ENCODE measurements at regions not wholly inside any gene's neighbourhood (a gene's known extent, or its start where the extent isn't known, plus 50 kb on each side); places are given as distances from the start of the nearest gene placed in this dataset.

DNA sequence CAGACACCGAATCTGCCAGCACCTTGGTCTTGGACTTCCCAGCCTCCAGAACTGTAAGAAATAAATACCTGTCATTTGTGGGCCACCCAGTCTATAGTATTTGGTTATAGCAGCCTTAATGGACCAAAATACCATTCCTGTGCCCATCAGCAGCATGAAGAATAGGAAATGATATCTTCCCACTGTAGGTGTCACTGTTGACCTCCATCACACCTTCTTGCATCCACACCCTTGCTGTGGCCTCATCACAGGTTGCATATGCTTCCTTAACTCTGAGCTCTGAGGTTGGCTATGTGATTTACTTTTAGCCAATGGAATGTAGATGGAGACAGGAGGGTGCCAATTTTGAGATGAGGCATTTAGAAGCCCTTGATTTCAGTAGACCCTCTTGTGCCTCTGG, 242.0 kb upstream of the TSHZ3 start:
- Histone ChIP-seq H3K4me1 (no peaks in the 10 kb centered on the region), H3K9me3 (no peaks in the 10 kb centered on the region), H3K36me3 (no peaks in the 10 kb centered on the region), H3K27ac (replicated peaks in 1 of 4) (no peak overlapping the region), H3K27me3 (peaks cover 0 to 6% (median 0%) of the 10 kb centered on the region in 4 donors), H3K4me3 (no peak overlapping the region)
- DNase-seq (ENCODE audit: extremely low spot score) = no peak
- 100% methylated on average over 1 of the region's 1 CpG for WGBS
- intact Hi-C loops (cut with DNase I) = no loop called here
- TF ChIP-seq POLR2AphosphoS5 (IDR thresholded peaks at IDR 0.05) (no peak), CTCF (IDR thresholded peaks at IDR 0.05) (no peak), POLR2A (IDR thresholded peaks at IDR 0.05; ENCODE audit: low read depth) (no peak), EP300 (IDR thresholded peaks at IDR 0.05) (no peak)

- TF ChIP-seq CTCF (IDR thresholded peaks at IDR 0.05) (no peak), POLR2AphosphoS5 (IDR thresholded peaks at IDR 0.05) (no peak), EP300 (IDR thresholded peaks at IDR 0.05) (no peak), POLR2A (IDR thresholded peaks at IDR 0.05; ENCODE audit: low read depth) (no peak)
- no peak for DNase-seq (ENCODE audit: extremely low spot score)
- Histone ChIP-seq H3K4me3 (no peak overlapping the region), H3K27ac (replicated peaks in 1 of 4) (no peak overlapping the region), H3K4me1 (no peaks in the 10 kb centered on the region), H3K9me3 (no peaks in the 10 kb centered on the region), H3K27me3 (peaks cover 0 to 6% (median 0%) of the 10 kb centered on the region in 4 donors), H3K36me3 (no peaks in the 10 kb centered on the region)
- intact Hi-C loops (cut with DNase I) = no loop called here
- 94% methylated on average over 14 of the region's 14 CpGs for WGBS
Measured at GRCh38 chr19:31592456-31592855, 243.2 kb upstream of the TSHZ3 start.

- TF ChIP-seq CTCF (IDR thresholded peaks at IDR 0.05) (no peak), POLR2AphosphoS5 (IDR thresholded peaks at IDR 0.05) (no peak), POLR2A (IDR thresholded peaks at IDR 0.05; ENCODE audit: low read depth) (no peak), EP300 (IDR thresholded peaks at IDR 0.05) (no peak)
- no peak for DNase-seq (ENCODE audit: extremely low spot score)
- Histone ChIP-seq H3K27ac (replicated peaks in 1 of 4) (no peak overlapping the region), H3K27me3 (peaks cover 0 to 6% (median 0%) of the 10 kb centered on the region in 4 donors), H3K4me3 (no peak overlapping the region), H3K9me3 (no peaks in the 10 kb centered on the region), H3K36me3 (no peaks in the 10 kb centered on the region), H3K4me1 (no peaks in the 10 kb centered on the region)
- WGBS = 78% methylated on average over 6 of the region's 6 CpGs
- intact Hi-C loops (cut with DNase I) = no loop called here
Measured at GRCh38 chr19:31594701-31595100, 245.5 kb upstream of the TSHZ3 start.

DNA sequence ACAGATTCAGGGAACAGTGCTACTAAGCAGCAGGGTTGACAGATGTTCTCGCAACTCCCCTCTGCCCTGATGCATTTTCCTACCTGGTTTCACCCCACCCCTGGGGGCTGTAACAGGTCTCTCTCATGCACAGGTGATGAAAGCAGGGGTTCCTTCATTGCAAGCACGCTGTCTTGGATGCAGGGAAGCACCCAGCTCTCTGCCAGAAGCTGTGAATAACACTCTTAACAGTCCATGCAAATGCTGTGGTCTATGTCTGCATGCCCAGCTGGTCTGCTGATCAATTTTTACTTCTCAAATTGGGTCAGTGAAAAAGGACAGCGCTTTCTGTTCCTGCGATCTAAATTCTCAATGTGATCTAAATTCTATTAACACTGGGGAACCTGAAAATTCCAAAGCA, 246.3 kb upstream of the TSHZ3 start:
- no peak overlapping the region for H3K4me3 ChIP-seq
- WGBS = 84% methylated on average over 4 of the region's 4 CpGs
- no peak overlapping the region for H3K27ac ChIP-seq (replicated peaks in 1 of 4)
- no peak for DNase-seq (ENCODE audit: extremely low spot score)
- H3K27me3 ChIP-seq = peaks cover 0 to 6% (median 0%) of the 10 kb centered on the region in 4 donors
- no peaks in the 10 kb centered on the region for H3K4me1 ChIP-seq
- H3K36me3 ChIP-seq = no peaks in the 10 kb centered on the region
- TF ChIP-seq POLR2AphosphoS5 (IDR thresholded peaks at IDR 0.05) (no peak), EP300 (IDR thresholded peaks at IDR 0.05) (no peak), POLR2A (IDR thresholded peaks at IDR 0.05; ENCODE audit: low read depth) (no peak), CTCF (IDR thresholded peaks at IDR 0.05) (no peak)
- intact Hi-C loops (cut with DNase I) = no loop called here
- H3K9me3 ChIP-seq = no peaks in the 10 kb centered on the region

GRCh38 chr19:31596751-31597150, 247.5 kb upstream of the TSHZ3 start:
- 93% methylated on average over 6 of the region's 8 CpGs for WGBS
- Histone ChIP-seq H3K4me3 (no peak overlapping the region), H3K4me1 (no peaks in the 10 kb centered on the region), H3K27me3 (no peaks in the 10 kb centered on the region), H3K36me3 (no peaks in the 10 kb centered on the region), H3K27ac (replicated peaks in 1 of 4) (no peak overlapping the region), H3K9me3 (no peaks in the 10 kb centered on the region)
- no peak for TF ChIP-seq POLR2AphosphoS5 (IDR thresholded peaks at IDR 0.05)
- TF ChIP-seq CTCF (IDR thresholded peaks at IDR 0.05) = no peak
- TF ChIP-seq POLR2A (IDR thresholded peaks at IDR 0.05; ENCODE audit: low read depth) = no peak
- no peak for TF ChIP-seq EP300 (IDR thresholded peaks at IDR 0.05)
- DNase-seq (ENCODE audit: extremely low spot score) = no peak
- intact Hi-C loops (cut with DNase I) = no loop called here

All from esophagus muscularis mucosa (tissue), 4 donors.